NCI-H748 (cell line): ENCODE measurements at regions not wholly inside any gene's neighbourhood (a gene's known extent, or its start where the extent isn't known, plus 50 kb on each side); places are given as distances from the start of the nearest gene placed in this dataset.

Source experiments
- DNase-seq: peaks from one replicate; lab custom pipeline; 2025; ENCODE audit not compliant: unreplicated experiment; lab: John Stamatoyannopoulos, UW

GRCh38 chr12:82054566-82054965 is 295.4 kb upstream of the PPFIA2 start:
- no peak for DNase-seq

GRCh38 chr12:82047446-82047845 is 288.3 kb upstream of the PPFIA2 start:
- peak; percentile 11 for DNase-seq

GRCh38 chr12:82040987-82041743 is 282.0 kb upstream of the PPFIA2 start:
- DNase-seq, result no peak

- peak; percentile 13 for DNase-seq
These were observed 275.6 kb upstream of the PPFIA2 start for GRCh38 chr12:82034769-82035168.

GRCh38 chr12:82029936-82030335 is 270.8 kb upstream of the PPFIA2 start:
- DNase-seq, result no peak

GRCh38 chr12:82028772-82029171 is 269.6 kb upstream of the PPFIA2 start:
- DNase-seq, result no peak

GRCh38 chr12:82027612-82028011 is 268.5 kb upstream of the PPFIA2 start:
- no peak for DNase-seq

- no peak for DNase-seq
These were observed 266.3 kb upstream of the PPFIA2 start for GRCh38 chr12:82025462-82025861.

- DNase-seq, result peak; percentile 10
These were observed 260.4 kb upstream of the PPFIA2 start for GRCh38 chr12:82019533-82019932.

GRCh38 chr12:82015623-82016347 is 256.6 kb upstream of the PPFIA2 start:
- DNase-seq, result no peak

GRCh38 chr12:82012176-82012575 is 253.0 kb upstream of the PPFIA2 start:
- no peak for DNase-seq

- no peak for DNase-seq
These were observed 250.4 kb upstream of the PPFIA2 start for GRCh38 chr12:82009524-82009923.

GRCh38 chr12:82008251-82008650 is 249.1 kb upstream of the PPFIA2 start:
- peak; percentile 83 for DNase-seq

GRCh38 chr12:81998761-81999378 is 239.7 kb upstream of the PPFIA2 start:
- no peak for DNase-seq

GRCh38 chr12:81992461-81992860 is 233.3 kb upstream of the PPFIA2 start:
- DNase-seq, result peak; percentile 75

- no peak for DNase-seq
These were observed 232.7 kb upstream of the PPFIA2 start for GRCh38 chr12:81991868-81992267.

GRCh38 chr12:81988362-81988761 is 229.2 kb upstream of the PPFIA2 start:
- no peak for DNase-seq

GRCh38 chr12:81987371-81987770 is 228.2 kb upstream of the PPFIA2 start:
- no peak for DNase-seq

GRCh38 chr12:81976661-81977060 is 217.5 kb upstream of the PPFIA2 start:
- no peak for DNase-seq

- DNase-seq, result no peak
These were observed 215.6 kb upstream of the PPFIA2 start for GRCh38 chr12:81974762-81975161.

GRCh38 chr12:81968421-81968820 is 209.3 kb upstream of the PPFIA2 start:
- DNase-seq, result peak; percentile 86

- no peak for DNase-seq
These were observed 204.5 kb upstream of the PPFIA2 start for GRCh38 chr12:81963636-81964035.
